Stomach (tissue), 4 donors: ENCODE measurements at regions not wholly inside any gene's neighbourhood (a gene's known extent, or its start where the extent isn't known, plus 50 kb on each side); places are given as distances from the start of the nearest gene placed in this dataset.

Source experiments
- CTCF ChIP-seq, 7 experiments: fragments of 450-650 bp in 4 of 7; fragments of 200-600 bp in 3 of 7; sonication (generic) in 3 of 7; IDR thresholded peaks; one replicate each; pipeline ENCODE4 v1.5.1; 2016 to 2019; ENCODE audit warnings: antibody characterized with exemption in 7 of 7, control low read depth in 2 of 7, mild to moderate bottlenecking in 1 of 7
- EP300 ChIP-seq: sonication (generic); formaldehyde crosslinking; IDR thresholded peaks from one replicate; pipeline ENCODE4 v1.6.1; 2017; ENCODE audit warnings: antibody characterized with exemption
- POLR2AphosphoS5 ChIP-seq, 3 donors: sonication (generic); formaldehyde crosslinking; IDR thresholded peaks; one replicate each; pipeline ENCODE4 v1.6.1; 2016; ENCODE audit warnings: antibody characterized with exemption in 3 of 3

DNA sequence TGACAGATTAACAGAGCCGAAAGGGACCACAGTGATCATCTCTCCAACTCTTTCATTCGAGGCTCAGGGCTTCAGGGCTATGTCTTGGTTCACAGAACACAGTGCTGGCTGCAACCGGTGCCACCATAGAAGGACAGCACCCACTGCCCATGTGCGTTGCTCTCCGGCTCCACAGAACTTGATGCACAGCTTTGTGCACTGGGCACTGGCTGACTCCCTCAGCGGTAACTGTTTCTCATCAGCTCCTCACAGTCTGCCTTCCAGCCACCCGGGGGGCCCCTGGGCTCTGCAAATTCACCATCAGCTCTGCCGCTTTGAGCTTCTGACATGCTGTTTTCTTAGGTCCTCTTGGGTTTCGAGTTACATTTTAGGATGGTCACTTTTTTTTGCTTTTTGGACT lies 124.3 kb upstream of the RAB12 start:
- TF ChIP-seq CTCF (IDR thresholded peaks at IDR 0.05): no peak
- no peak for TF ChIP-seq POLR2AphosphoS5 (IDR thresholded peaks at IDR 0.05)
- TF ChIP-seq EP300: no peak
